Islet of Langerhans (tissue), 1 donor: ENCODE measurements at regions not wholly inside any gene's neighbourhood (a gene's known extent, or its start where the extent isn't known, plus 50 kb on each side); places are given as distances from the start of the nearest gene placed in this dataset.
"Not testable (repeated sequence)": the region's sequence is repeated elsewhere in the genome, so short reads cannot be mapped to it uniquely, and the experiment has no call there.

Source experiments
- FAIRE-seq: peaks from one replicate; lab custom pipeline; 2011; peaks lifted over from hg19 to GRCh38; lab: Jason Lieb, UNC

DNA sequence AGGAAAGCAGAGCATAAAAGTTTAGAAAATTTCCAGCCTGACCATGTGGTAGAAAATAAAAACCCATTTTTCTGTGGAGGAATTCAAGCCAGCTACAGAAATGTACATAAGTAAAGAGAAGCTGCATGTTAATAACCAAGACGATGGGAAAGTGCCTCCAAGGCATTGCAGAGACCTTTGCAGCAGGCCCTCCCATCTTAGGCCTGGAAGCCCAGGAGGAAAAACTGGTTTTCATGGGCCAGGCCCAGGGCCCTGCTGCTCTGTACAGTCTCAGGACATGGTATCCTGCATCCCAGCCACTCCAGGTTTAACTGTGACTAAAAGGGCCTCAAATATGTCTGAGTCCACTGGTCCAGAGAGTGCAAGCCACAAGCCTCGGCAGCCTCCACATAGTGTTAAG, 754.8 kb upstream of the RIOK2 start:
- no peak for FAIRE-seq

DNA sequence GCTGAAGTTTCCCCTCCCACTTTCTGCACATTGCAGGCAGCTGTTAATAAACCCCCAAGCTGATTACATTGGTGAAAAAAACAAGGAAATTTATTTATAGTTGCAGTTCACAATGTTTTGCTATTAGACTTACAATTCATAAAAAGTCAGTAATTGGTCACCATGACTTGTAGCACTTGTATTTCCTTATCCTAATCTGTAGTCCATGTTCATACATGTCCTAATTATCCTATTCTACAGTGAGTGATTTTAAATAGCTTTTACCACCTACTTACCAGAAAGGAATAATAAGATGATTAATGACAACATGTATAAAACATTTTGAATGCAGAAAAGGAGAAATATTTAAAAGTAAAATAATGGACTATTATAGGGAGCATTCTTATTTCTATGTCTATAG, 760.0 kb upstream of the RIOK2 start:
- no peak for FAIRE-seq

DNA sequence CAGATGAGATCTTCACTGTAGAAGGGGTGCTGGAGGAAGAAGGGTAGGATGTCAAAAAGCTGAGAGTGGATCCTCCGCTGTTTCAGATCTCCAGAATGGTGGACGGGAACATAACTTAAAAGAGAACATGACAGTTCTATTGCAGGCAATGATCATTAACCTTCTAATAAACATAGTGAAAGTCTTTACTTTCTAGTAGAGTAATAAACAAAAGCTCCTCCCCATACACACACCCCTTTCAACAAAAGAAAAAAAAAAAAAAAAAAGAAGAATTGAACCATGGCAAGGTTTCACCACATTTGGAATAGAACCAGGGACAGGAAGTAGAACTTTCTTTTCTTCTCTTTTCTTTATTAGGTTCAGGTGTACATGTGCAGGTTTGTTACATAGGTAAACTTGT, 768.1 kb upstream of the RIOK2 start:
- FAIRE-seq: no peak

DNA sequence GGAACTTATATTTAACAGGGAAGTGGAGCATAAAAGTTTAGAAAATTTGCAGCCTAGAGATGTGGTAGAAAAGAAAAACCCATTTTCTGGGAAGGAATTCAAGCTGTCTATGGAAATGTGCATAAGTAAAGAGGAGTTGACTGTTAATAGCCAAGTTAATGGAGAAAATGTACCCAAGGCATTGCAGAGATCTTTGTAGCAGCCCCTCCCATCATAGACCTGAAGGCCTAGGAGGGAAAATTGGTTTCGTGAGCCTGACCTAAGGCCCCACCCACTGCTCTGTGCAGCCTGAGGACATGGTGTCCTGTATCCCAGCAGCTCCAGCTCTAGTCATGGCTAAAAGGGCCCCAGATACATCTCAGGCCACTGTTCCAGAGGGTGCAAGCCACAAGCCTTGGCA, 772.4 kb upstream of the RIOK2 start:
- no peak for FAIRE-seq

DNA sequence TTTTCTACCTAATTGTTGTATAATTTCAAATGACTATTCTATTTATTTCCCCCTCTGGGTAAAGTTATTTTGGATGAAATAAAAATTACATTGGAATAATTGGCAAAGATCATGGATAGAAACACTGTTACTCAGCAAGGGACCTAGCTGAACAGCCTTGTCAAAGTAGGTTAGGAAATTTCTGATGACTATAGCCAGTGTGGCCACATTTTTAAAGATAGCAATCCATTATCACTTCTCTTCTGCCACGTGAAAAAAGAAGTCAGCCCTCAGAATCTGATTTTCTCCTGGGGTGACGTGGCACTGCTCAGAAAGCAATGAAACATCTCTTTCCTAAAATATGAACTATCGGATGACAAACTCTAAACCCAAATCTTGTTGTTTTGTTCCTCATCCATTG, 784.2 kb upstream of the RIOK2 start:
- no peak for FAIRE-seq

DNA sequence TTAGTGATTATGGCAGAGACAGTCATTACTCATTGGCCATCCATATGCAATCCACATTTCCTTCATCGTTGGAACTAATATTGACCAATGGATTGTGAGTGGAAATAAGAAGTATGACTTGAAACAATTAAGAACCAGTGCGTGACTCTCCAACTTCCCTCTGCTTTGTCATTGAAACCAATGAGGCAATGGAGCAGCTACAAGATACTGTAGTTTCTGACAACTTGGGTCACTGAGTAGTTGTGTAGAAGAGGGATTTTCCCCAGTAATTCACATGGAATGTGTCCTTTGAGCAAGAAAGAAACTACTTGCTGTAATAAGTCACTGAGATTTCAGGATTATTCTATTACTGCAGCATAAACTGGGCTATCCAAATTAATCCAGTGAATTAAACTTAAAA, 785.3 kb upstream of the RIOK2 start:
- FAIRE-seq: no peak

DNA sequence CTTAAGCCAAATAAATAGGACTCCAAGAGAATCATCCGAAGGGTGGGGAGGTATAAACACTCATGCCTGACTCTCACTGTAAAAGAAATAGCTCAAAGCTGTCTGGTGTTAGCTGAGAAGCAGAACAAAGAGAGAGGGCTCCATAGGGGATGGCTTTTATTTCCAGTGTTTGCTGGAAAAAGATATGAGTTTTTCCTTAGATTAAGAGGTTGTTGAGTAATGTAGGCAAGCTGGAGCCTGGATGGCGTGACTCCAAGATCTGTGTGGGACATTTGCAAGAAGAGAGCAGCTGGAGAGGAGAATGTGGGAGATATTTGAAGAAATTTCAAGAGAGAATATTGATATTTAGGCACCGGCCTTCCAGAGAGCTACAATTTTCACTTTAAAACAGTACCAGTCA, 793.7 kb upstream of the RGMB start:
- no peak for FAIRE-seq

DNA sequence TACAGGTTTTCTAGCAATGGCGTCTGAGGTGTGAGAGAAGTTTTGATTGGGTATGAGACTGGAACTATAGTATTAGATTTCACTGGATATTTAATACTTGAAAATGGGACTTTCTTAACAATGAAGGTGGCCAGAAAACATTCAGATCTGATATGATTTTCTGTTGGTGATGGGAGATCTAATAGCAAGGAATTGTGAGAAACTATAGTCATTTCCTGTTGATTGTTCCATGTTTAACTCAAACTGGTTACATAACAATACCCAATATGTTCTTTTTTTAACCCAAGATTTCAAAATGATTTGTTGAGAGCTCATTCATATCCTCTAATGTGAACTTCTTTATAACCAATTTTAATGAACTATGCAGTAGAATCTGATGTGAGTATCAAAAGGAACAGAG, 793.2 kb upstream of the RGMB start:
- FAIRE-seq: no peak

DNA sequence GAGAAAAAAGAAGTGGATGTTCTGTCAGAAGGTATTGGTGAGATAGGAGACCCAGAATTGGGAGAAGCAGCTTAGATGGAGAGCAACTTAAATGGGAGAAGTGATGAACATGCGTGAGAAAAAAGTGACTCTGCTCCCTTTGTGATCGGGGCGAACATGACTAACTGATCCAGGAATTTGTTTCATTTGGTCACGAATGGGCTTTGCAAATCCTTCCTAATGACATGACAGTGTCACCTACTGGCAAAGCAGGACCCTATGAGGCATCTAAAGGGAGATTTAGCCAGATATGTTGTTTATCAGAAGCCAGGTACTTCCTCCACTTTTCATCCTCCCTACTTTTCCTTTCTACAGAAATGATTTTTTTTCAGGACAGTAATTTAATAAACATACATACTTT, 787.4 kb upstream of the RGMB start:
- FAIRE-seq: no peak

DNA sequence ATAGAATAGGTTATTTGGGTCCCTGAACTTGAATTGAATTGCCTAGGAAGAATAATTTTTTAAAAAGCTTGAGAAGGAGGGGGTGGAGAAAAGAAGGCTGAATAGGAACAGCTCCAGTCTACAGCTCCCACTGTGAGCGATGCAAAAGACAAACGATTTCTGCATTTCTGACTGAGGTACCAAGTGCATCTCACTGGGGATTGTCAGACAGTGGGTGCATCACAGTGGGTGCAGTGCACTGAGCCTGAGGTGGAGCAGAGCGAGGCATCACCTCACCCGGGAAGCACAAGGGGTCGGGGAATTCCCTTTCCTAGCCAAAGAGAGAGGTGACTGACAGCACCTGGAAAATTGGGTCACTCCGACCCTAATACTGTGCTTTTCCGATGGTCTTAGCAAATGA, 782.2 kb upstream of the RGMB start:
- no peak for FAIRE-seq

DNA sequence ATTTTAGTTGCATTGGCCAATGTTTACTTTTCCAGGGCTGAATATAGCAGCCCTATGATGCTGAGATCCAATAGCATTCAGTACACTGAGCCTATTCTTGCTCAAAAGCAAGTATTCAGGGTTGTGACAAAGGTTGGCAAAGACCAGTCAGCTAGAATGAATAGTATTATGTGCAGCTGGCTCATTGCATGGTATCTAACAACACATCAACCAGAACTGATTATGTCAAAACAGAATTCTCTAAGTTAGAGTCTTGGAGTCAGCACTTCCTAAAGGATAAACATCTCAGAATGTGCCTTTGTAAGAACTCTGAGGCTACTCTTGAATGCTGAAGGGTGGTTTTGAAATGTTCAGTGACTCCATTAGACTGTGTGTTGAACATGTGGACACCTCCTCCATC, 774.5 kb upstream of the RGMB start:
- FAIRE-seq: no peak

DNA sequence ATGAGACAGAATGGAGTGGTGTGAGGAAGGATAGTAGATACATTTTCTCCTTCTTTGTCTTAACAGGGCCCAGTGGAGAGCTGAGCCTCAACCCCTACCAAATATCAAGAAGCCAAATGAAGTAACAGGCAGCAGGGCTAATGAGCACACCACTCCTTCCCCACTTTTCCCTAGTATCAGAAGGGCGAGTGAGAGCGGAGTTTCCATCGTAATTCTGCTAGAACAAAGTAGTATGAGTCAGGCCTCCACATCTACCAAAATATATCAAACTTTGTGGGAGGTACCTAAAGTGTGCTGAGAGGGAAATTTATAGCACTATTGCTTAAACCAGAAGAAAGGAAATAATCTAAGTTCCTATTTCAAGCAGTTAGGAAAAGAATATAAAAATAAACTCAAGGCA, 769.0 kb upstream of the RGMB start:
- FAIRE-seq: no peak

DNA sequence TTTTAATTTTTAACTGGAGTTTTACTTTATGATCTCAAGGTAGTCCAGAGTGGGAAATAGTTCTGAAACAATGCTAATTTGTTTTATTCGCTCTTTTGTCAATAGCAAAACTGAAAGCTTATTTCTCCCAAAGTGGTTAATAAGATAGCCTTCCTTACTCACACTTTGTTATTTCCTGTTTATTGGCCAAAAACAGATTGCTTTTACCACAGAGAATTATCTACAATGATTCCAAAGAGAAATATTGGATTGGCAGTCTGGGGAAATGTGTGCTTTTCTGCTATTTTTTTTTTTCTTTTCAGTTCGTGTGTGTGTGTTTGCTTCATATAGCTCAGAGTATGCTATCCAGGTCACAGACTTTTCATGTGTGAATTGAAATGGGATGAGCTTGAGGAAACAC, 756.7 kb upstream of the RGMB start:
- no peak for FAIRE-seq

DNA sequence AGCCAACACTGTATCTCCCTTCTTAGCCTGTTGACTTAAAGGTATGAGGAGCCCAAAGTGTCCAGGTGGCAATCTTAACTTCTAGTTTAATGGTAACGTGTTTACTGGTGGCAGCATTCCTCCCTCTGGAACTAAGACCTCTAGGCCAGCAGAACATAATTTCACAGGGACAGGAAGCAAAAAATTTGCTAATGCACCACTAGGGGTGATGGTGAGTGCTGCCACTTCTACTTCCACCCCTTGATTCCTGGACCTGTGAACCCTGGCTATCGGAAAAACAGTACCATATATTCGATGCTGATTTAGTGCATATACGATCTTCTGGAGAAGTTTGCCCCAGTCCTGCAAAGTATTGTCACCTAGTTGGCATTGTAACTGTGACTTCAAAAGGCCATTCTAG, 743.2 kb upstream of the RGMB start:
- FAIRE-seq: not testable (repeated sequence)

DNA sequence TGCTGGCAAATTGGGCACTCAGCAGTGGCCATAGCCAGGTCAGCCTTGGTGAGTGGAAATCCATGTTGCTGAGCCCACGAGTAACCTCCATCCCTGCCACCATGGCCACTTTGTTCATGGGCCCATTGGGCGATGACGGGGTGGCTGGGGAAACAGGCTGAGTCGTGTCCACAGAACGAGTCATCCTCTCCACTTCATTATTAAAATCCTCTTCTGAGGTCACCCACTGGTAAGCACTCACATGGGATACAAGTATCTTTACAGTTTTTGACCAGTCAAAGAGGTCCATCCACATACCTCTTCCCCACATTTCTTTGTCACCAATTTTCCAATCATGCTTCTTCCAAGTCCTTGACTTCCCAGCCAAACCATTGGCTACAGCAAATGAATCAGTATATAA, 742.4 kb upstream of the RGMB start:
- not testable (repeated sequence) for FAIRE-seq

DNA sequence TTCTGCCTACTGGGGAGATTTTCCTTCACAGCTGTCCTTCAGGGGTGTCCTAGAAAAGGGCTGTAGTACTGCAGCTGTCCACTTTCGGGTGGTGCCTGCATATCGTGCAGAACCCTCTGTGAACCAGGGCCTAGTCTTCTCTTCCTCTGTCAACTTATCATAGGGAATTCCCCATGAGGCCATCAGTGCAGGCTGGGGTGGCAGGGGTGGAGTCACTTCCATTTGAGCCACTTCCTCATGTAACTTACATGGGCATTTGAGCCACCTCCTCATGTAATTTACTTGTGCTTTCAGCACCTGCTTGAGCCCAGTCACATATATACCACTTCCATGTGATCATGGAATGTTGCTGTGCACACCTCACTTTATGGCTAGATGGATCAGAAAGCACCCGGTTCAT, 742.0 kb upstream of the RGMB start:
- no peak for FAIRE-seq

DNA sequence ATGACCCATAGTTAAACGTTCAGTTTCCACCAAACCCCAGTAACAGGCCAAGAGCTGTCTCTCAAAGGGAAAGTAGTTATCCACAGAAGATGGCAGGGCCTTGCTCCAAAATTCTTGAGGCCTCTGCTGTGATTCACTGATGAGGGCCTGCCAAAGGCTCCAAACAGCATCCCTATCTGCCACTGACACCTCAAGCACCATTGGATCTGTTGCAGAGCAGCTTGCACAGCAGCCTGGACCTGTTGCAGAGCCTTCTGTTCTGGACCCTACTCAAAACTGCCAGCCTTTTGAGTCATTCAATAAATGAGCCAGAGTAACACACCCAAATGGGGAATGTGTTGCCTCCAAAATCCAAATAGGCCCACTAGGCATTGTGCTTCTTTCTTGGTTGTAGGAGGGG, 741.5 kb upstream of the RGMB start:
- FAIRE-seq: no peak

DNA sequence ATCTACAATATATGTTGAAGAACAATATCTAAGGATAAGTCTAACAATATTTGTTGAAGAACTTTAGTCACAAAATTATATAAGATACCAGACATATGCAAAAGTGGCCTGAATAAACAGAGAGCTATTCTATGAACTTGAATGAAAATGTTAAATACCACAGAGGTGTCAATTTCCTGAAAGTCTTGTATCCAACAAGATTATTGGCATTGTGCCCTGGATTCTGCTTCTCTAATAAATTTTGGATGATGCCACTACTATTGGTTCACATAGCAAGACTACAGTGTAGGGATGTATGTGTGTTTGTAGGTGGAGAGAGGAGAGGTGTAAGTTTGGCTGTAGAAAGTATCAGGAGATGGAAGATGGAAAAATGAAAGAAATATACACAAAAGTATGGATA, 731.8 kb upstream of the RGMB start:
- FAIRE-seq: no peak

DNA sequence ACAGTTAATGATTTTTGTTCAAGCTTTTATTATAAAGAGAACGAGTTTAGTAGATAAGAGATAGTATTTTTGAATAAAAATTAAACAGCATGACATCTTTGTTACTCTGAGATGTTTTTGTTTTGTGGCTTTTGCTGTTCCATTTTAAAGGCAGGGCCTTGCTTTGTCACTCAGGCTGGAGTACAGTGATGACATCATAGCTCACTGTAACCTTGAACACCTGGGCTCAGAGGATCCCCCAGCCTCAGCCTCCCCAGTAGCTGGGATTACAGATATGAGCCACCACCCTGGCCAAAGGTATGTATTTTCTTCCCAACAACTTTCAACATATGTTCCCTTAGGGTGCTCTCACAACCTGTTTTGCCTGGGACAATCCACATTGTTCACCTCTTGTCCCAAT, 730.9 kb upstream of the RGMB start:
- no peak for FAIRE-seq

DNA sequence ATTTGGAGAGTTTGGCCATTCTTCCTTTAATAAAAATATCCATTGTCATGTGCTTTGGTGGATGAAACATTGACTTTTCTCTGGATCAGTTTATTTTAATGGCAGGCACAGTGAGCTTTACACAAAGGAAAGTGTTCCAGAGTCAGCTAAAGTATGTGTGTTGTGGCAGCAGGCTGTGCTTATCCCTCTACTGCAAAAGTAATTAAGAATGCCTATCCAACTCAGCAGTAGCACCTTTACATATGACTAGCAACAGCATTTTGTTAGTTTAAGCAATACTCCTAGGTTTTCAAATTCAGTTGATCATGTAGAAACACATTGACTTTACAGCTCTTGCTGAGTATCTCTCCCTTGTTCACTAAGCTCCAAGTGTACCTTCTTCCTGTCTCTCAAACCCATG, 730.5 kb upstream of the RGMB start:
- FAIRE-seq: no peak

DNA sequence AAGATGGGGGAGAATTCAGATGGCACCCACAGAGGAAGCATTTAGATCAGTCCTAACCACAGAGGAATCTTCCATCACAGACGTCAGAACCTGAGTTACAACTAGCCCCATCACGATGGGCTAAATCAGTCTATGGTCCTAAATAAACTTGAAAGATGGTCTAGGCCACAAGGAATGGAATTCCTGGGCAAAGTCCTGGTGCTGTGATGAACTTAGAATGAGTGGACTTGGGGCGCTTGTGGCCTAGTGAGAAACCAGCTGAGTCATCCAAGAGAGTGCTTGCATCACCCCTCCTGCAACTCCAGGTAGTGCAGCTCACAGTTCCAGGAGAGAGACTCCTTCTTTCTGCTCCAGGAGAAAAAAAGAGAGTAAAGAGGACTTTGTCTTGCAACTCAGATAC, 722.9 kb upstream of the RGMB start:
- FAIRE-seq: no peak

DNA sequence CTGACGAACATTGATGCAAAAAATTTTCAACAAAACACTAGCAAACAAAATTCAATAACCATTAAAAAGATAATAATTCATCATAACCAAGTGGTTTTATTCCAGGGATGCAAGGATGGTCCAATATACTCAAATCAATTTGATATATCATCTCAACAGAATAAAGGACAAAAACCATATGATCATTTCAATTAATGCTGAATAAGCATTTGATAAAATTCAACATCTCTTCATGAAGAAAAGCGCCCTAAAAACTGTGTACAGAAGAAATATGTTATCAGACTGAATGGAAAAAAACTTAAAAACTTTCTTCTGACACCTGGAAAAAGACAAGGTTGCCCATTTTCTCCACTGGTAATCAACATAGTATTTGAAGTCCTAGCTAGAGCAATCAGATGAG, 720.3 kb upstream of the RGMB start:
- FAIRE-seq: no peak

DNA sequence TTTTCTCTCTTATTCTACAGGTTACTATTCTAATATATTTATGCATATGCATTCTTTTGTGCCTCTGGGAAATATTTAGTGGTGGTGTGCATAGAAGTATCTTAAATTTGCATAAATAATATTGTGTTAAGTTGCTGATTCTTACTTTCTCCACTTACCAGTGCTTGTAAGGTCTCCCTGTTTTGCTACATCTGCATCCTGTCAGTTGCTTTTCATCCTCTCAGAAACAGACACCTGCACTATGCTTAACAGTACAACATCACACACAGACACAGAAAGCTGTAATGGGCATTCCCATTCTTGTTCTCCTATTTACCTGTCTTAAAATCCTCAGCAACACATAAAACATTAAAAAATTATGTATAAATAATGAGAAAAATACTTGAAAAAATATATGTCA, 713.3 kb upstream of the RGMB start:
- FAIRE-seq: no peak

DNA sequence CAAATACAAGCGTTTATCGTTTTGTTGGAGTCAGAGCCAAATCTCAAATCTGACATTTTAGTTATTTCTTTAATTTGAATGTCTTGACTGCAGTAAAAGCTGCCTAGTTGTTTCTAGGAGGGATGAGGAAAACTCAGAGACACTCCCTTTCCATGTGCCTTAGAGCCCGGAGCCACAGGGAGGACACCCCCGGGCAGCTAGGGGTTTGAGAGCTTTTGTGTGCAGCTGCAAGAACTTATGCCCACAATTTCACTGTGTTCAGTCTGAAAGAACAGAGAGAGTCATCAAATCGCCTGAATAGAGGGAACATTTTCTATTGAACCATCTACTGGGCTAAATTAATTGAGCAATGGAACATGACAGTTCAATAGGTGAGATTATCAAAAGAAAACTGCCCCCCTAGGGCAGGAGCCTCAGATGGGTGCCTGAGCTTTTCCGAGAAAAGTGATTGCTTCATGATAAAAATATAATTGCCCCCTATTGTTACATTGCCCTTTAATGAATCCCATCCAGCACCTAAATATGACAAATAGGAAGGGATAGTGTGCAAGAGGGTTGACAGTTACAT, 709.3 kb upstream of the RGMB start:
- FAIRE-seq: no peak

DNA sequence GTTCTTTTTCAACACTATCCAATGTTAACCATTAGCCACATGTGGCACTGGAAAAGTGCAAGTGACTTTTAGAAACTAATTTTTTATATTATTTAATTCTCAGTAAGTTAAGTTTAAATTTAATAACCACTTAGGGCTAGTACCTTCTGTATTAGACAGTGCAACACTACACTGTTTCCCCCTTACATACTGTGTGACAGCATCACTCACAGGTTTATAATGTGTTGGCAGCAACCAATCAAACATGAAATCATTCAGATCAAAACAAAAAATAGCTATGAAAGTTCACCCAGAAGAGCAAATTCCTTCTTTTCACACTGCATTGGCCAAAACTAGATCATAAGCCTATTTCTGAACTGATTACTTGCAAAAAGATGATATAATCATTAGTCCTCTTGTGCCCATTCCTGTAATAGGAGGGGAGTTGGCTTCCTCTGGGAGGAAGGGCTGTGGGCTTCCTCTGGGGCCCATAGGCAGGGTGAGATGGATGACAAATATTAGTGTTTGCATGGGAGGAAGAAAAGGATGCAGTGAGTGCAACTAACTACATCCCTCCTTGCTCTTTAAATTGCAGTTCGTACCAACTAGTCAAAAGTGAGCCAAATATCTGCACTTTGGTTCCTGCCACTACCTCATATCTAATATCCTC, 708.1 kb upstream of the RGMB start:
- FAIRE-seq: no peak
